CD14-positive monocyte (primary cell): ENCODE measurements at regions not wholly inside any gene's neighbourhood (a gene's known extent, or its start where the extent isn't known, plus 50 kb on each side); places are given as distances from the start of the nearest gene placed in this dataset.

ENCODE experiments used
- DNase-seq, 3 donors: peaks; one replicate each; pipeline ENCODE4 v3.0.0-alpha.2; 2011 to 2022
- H2AFZ ChIP-seq: 2 replicates; pipeline ENCODE4 v1.6.0; 2012; ENCODE audit warnings: mild to moderate bottlenecking, low read depth, low read length, inconsistent platforms; ENCODE audit not compliant: insufficient read depth, poor library complexity, severe bottlenecking
- H3K27ac ChIP-seq, 2 donors: 1 replicate in 1 of 2; 2 replicates in 1 of 2; pipeline ENCODE4 v1.5.1; 2012 to 2013; ENCODE audit warnings: low read length in 2 of 2, control low read depth in 1 of 2, inconsistent platforms in 1 of 2, low read depth in 1 of 2, mild to moderate bottlenecking in 1 of 2
- H3K27me3 ChIP-seq, 2 donors: one replicate each; pipeline versions ENCODE4 v1.6.0 to v1.6.1; 2011 to 2013; ENCODE audit warnings: low read length in 2 of 2; ENCODE audit not compliant: control insufficient read depth in 2 of 2, insufficient read depth in 2 of 2
- H3K36me3 ChIP-seq, 2 donors: replicated peaks in 1 of 2; 1 replicate in 1 of 2; 2 replicates in 1 of 2; pipeline versions ENCODE4 v1.5.1 to v1.6.1; 2012 to 2013; ENCODE audit warnings: low read length in 2 of 2, control low read depth in 1 of 2, inconsistent platforms in 1 of 2, mild to moderate bottlenecking in 1 of 2; ENCODE audit not compliant: insufficient read depth in 2 of 2, control insufficient read depth in 1 of 2
- H3K4me1 ChIP-seq, 2 donors: 1 replicate in 1 of 2; 2 replicates in 1 of 2; pipeline versions ENCODE4 v1.5.1 to v1.6.1; 2012 to 2013; ENCODE audit warnings: low read length in 2 of 2, control low read depth in 1 of 2, inconsistent platforms in 1 of 2, mild to moderate bottlenecking in 1 of 2, moderate library complexity in 1 of 2; ENCODE audit not compliant: insufficient read depth in 2 of 2, control insufficient read depth in 1 of 2
- H3K4me2 ChIP-seq: replicated peaks from 2 replicates; pipeline ENCODE3; 2012; ENCODE audit warnings: low read length, moderate library complexity, mild to moderate bottlenecking; ENCODE audit not compliant: poor library complexity, severe bottlenecking; ENCODE audit errors: extremely low read depth
- H3K4me3 ChIP-seq, 3 experiments: fragments of 200-600 bp in 1 of 3; sonication (generic) in 1 of 3; replicated peaks in 1 of 3; 1 replicate in 2 of 3; 2 replicates in 1 of 3; pipeline ENCODE4 v1.5.1; 2011 to 2013; ENCODE audit warnings: low read length in 3 of 3, mild to moderate bottlenecking in 3 of 3, control low read depth in 2 of 3, low read depth in 2 of 3, inconsistent platforms in 1 of 3, moderate library complexity in 1 of 3
- H3K79me2 ChIP-seq: 2 replicates; pipeline ENCODE4 v1.6.0; 2012; ENCODE audit warnings: mild to moderate bottlenecking, control low read depth, inconsistent platforms, low read length, moderate library complexity; ENCODE audit not compliant: insufficient read depth
- H3K9ac ChIP-seq: 2 replicates; pipeline ENCODE4 v1.6.0; 2017; ENCODE audit warnings: low read length, mild to moderate bottlenecking; ENCODE audit not compliant: insufficient read depth, poor library complexity, severe bottlenecking
- H3K9me3 ChIP-seq, 2 donors: replicated peaks in 1 of 2; 1 replicate in 1 of 2; 2 replicates in 1 of 2; pipeline versions ENCODE4 v1.5.1 to v1.6.1; 2012 to 2013; ENCODE audit warnings: low read length in 2 of 2, control low read depth in 1 of 2; ENCODE audit not compliant: control insufficient read depth in 1 of 2, insufficient read depth in 1 of 2
- H4K20me1 ChIP-seq: 2 replicates; pipeline ENCODE4 v1.6.0; 2012; ENCODE audit warnings: mild to moderate bottlenecking, low read length, control low read depth, moderate library complexity; ENCODE audit not compliant: insufficient read depth
- H3K27ac Mint-ChIP-seq, 7 donors: one replicate each; pipeline ENCODE4 v1.8.0; 2020; ENCODE audit warnings: mild to moderate bottlenecking in 7 of 7, mixed read lengths in 7 of 7, moderate library complexity in 6 of 7, inconsistent platforms in 2 of 7
- H3K27me3 Mint-ChIP-seq, 3 donors: one replicate each; pipeline ENCODE4 v1.8.0; 2021 to 2022; ENCODE audit warnings: low read depth in 3 of 3, mild to moderate bottlenecking in 3 of 3, mixed read lengths in 3 of 3, moderate library complexity in 3 of 3, inconsistent platforms in 1 of 3
- H3K36me3 Mint-ChIP-seq, 2 donors: one replicate each; pipeline ENCODE4 v1.8.0; 2020; ENCODE audit warnings: mixed read lengths in 2 of 2, inconsistent platforms in 1 of 2, mild to moderate bottlenecking in 1 of 2
- H3K4me1 Mint-ChIP-seq: one replicate; pipeline ENCODE4 v1.8.0; 2020; ENCODE audit warnings: mild to moderate bottlenecking, mixed read lengths
- H3K4me3 Mint-ChIP-seq, 2 donors: one replicate each; pipeline ENCODE4 v1.8.0; 2020; ENCODE audit warnings: mild to moderate bottlenecking in 2 of 2, mixed read lengths in 2 of 2, moderate library complexity in 1 of 2
- H3K9me3 Mint-ChIP-seq, 7 donors: one replicate each; pipeline ENCODE4 v1.8.0; 2020 to 2022; ENCODE audit warnings: mixed read lengths in 7 of 7, mild to moderate bottlenecking in 6 of 7, moderate library complexity in 6 of 7, inconsistent platforms in 2 of 7
- CTCF ChIP-seq: fragments of 200-600 bp; IDR thresholded peaks from one replicate; pipeline ENCODE4 v1.8.0; 2022; ENCODE audit warnings: antibody characterized with exemption, mild to moderate bottlenecking
- WGBS: methylation state at CpG from one replicate; pipeline ENCODE4 v1.1.5; 2013; ENCODE audit warnings: missing lambda C conversion rate; ENCODE audit not compliant: insufficient coverage; 5-methylcytosine and 5-hydroxymethylcytosine counted together
- intact Hi-C, 2 donors: fragments of 100-400 bp; cut with micrococcal nuclease; formaldehyde crosslinking; loops; one replicate each; pipeline versions ENCODE4 v1.15.0 to v1.15.1; 2023

- H3K36me3 ChIP-seq: no peaks in the 10 kb centered on the region
- DNase-seq: no peak
- Mint-ChIP-seq H3K4me3 (no peak overlapping the region), H3K36me3 (no peaks in the 10 kb centered on the region), H3K27ac (no peak overlapping the region), H3K4me1 (no peaks in the 10 kb centered on the region), H3K27me3 (peaks cover 3 to 6% (median 3%) of the 10 kb centered on the region in 3 donors), H3K9me3 (peaks cover 0 to 11% (median 4%) of the 10 kb centered on the region in 7 donors)
- intact Hi-C loops: no loop called here
- H2AFZ ChIP-seq: no peak overlapping the region
- H3K9me3 ChIP-seq: peaks cover 0 to 8% of the 10 kb centered on the region in 2 donors
- H3K4me3 ChIP-seq: no peak overlapping the region
- H3K4me1 ChIP-seq: no peaks in the 10 kb centered on the region
- H3K9ac ChIP-seq: no peak overlapping the region
- no CpG with 5 or more reads among the region's 4 CpGs for WGBS
- no peaks in the 10 kb centered on the region for H3K27me3 ChIP-seq
- no peak for TF ChIP-seq CTCF
- no peaks in the 10 kb centered on the region for H3K79me2 ChIP-seq
- no peaks in the 10 kb centered on the region for H4K20me1 ChIP-seq
- no peak overlapping the region for H3K27ac ChIP-seq
- no peak overlapping the region for H3K4me2 ChIP-seq
Measured at GRCh38 chr16:80889779-80890359, 85.5 kb upstream of the CDYL2 start.

DNA sequence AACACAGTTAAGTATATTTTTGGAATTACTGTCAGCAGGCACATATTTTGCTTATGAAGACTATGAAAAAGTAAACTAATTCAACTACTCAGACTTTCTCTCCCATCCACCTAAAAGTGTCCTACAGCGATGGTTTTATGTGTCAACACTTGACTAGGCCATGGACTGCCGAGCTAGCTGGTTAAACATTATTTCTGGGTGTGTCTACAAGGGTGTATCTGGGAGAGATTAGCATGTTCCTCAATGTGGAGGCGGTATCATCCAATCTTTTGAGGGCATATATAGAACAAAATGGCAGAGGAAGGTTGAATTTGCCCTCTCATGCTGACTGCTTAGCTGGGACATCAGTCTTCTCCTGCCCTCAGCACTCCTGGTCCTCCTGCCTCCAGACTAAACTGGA lies 82.7 kb upstream of the CDYL2 start:
- Histone ChIP-seq H3K4me2 (no peak overlapping the region), H3K4me3 (no peak overlapping the region), H3K36me3 (no peaks in the 10 kb centered on the region), H3K27me3 (no peaks in the 10 kb centered on the region), H3K27ac (no peak overlapping the region), H2AFZ (no peak overlapping the region), H4K20me1 (no peaks in the 10 kb centered on the region), H3K4me1 (no peaks in the 10 kb centered on the region), H3K9me3 (peaks cover 0 to 2% of the 10 kb centered on the region in 2 donors), H3K9ac (no peak overlapping the region), H3K79me2 (no peaks in the 10 kb centered on the region)
- Mint-ChIP-seq H3K9me3 (peaks cover 0 to 3% (median 0%) of the 10 kb centered on the region in 7 donors), H3K27ac (no peak overlapping the region), H3K4me3 (no peak overlapping the region), H3K27me3 (peaks cover 3 to 6% (median 6%) of the 10 kb centered on the region in 3 donors), H3K4me1 (no peaks in the 10 kb centered on the region), H3K36me3 (no peaks in the 10 kb centered on the region)
- intact Hi-C loops: no loop called here
- no peak for TF ChIP-seq CTCF
- WGBS: 83% methylated on average over 2 of the region's 3 CpGs
- DNase-seq: no peak
